GM23248 (cell line): ENCODE measurements at regions not wholly inside any gene's neighbourhood (a gene's known extent, or its start where the extent isn't known, plus 50 kb on each side); places are given as distances from the start of the nearest gene placed in this dataset.

Experiments
- EZH2 ChIP-seq: fragments of 200-600 bp; sonication (generic); IDR thresholded peaks from 2 replicates; pipeline ENCODE4 v1.6.1; 2018; ENCODE audit warnings: antibody characterized with exemption, mild to moderate bottlenecking; ENCODE audit not compliant: insufficient read depth, poor library complexity, severe bottlenecking
- EZH2phosphoT487 ChIP-seq: fragments of 200-600 bp; sonication (generic); IDR thresholded peaks from 2 replicates; pipeline ENCODE4 v1.6.1; 2018; ENCODE audit warnings: antibody characterized with exemption, moderate library complexity, mild to moderate bottlenecking, low read depth; ENCODE audit not compliant: insufficient read depth

DNA sequence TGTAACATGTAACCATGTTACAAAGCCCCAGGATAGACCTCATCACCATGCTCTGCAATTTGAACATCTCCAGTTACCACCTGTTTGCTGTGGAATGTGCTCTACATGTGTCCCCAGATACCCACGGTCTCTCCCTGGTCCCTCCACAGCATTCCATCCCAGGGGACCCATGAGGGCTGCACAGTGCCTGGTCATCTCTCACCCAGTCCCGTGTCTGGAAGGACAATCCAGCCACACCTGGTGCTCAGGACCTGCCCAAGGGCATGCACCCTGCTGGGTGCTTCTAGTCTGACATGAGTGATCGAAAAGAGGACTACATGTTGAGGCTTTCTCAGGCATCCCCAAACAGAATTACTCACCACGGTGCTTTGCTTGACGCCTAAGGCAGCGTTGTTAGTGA, 119.6 kb upstream of the ATP10A start:
- TF ChIP-seq EZH2 (no peak), EZH2phosphoT487 (no peak)
